SH-SY5Y (cell line): ENCODE measurements at regions not wholly inside any gene's neighbourhood (a gene's known extent, or its start where the extent isn't known, plus 50 kb on each side); places are given as distances from the start of the nearest gene placed in this dataset.

Experiments
- GATA2 ChIP-seq: IDR thresholded peaks from 2 replicates; pipeline ENCODE4 v1.6.1; 2011; ENCODE audit warnings: mild to moderate bottlenecking, low read depth, low read length
- GATA3 ChIP-seq: IDR thresholded peaks from 2 replicates; pipeline ENCODE4 v1.6.1; 2011; ENCODE audit warnings: low read depth, mild to moderate bottlenecking, low read length, moderate library complexity

GRCh38 chr9:80351612-80352011 is 779.8 kb downstream of the TLE4 start:
- no peak for TF ChIP-seq GATA2
- no peak for TF ChIP-seq GATA3
